ENCODE measurements at regions not wholly inside any gene's neighbourhood (a gene's known extent, or its start where the extent isn't known, plus 50 kb on each side); places are given as distances from the start of the nearest gene placed in this dataset.
"Not testable (repeated sequence)": the region's sequence is repeated elsewhere in the genome, so short reads cannot be mapped to it uniquely, and the experiment has no call there.

DNA sequence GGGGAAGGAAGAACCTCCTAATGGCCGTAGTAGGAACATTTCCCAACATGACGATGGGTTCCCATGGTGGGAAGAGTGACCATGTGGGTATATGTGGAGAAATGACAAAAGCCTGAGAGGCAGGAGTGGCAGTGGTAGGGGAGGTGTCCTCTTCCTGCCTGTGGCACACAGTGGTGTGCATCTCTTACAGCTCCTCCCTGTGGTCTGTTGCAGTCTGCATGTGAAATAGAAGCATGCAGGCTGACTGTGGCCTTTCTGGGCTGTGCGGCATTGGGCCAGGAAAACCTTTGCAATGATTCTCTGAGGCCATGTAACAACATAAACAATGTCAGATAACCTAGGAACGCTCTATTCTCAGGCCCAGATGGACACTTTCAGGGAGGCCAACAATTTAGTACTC, 84.0 kb downstream of the LACC1 start:
- Histone ChIP-seq H3K4me1 (no peaks in the 10 kb centered on the region), H3K4me3 (no peak overlapping the region), H3K27ac (no peak overlapping the region), H3K9me3 (no peaks in the 10 kb centered on the region), H3K27me3 (no peaks in the 10 kb centered on the region), H3K36me3 (no peaks in the 10 kb centered on the region)
- TF ChIP-seq, protein P1, sequence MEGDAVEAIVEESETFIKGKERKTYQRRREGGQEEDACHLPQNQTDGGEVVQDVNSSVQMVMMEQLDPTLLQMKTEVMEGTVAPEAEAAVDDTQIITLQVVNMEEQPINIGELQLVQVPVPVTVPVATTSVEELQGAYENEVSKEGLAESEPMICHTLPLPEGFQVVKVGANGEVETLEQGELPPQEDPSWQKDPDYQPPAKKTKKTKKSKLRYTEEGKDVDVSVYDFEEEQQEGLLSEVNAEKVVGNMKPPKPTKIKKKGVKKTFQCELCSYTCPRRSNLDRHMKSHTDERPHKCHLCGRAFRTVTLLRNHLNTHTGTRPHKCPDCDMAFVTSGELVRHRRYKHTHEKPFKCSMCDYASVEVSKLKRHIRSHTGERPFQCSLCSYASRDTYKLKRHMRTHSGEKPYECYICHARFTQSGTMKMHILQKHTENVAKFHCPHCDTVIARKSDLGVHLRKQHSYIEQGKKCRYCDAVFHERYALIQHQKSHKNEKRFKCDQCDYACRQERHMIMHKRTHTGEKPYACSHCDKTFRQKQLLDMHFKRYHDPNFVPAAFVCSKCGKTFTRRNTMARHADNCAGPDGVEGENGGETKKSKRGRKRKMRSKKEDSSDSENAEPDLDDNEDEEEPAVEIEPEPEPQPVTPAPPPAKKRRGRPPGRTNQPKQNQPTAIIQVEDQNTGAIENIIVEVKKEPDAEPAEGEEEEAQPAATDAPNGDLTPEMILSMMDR (IDR thresholded peaks at IDR 0.05) = no peak
- ATAC-seq (peak; percentile 32), DNase-seq (no peak)
- intact Hi-C loops (cut with DNase I) = no loop called here

DNA sequence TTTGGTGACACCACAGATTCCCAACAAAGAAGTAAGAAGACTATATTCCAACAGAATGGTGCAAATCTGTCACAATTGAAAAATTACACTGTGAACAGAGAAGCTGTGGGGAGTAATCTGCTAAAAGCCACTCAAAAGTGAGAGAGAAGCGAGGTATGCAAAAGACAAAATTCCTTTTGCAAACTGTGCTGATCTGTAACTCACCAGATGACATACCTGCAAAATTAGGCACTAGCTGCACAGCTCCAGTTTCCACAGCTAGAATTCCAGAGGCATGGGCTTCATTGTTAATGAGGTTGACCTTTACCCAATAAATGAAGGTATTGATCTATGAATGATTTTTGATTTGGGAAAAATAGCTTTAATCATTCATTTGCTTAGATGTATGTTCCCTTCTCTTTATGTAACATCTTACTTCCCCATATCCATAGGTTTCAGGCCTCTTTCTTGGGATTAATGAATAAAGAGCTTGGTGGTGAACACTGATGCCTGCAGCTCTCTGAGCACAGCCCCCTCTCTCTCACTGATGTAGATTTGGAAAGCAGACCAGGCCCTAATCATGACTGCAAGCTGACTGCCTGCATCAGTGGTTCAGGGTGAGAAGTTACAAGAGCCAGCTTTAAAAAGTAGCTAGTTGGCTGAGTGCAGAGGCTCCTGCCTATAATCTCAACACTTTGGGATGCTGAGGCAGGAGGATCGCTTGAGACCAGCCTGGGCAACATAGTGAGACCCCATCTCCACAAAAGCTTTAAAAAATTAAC, 85.2 kb downstream of the LACC1 start:
- TF ChIP-seq, protein P1 (IDR thresholded peaks at IDR 0.05) = no peak
- DNase-seq = no peak
- intact Hi-C loops (cut with DNase I) = no loop called here
- Histone ChIP-seq H3K27me3 (no peaks in the 10 kb centered on the region), H3K4me1 (no peaks in the 10 kb centered on the region), H3K36me3 (no peaks in the 10 kb centered on the region), H3K9me3 (no peaks in the 10 kb centered on the region), H3K4me3 (no peak overlapping the region), H3K27ac (no peak overlapping the region)
- ATAC-seq = no peak

DNA sequence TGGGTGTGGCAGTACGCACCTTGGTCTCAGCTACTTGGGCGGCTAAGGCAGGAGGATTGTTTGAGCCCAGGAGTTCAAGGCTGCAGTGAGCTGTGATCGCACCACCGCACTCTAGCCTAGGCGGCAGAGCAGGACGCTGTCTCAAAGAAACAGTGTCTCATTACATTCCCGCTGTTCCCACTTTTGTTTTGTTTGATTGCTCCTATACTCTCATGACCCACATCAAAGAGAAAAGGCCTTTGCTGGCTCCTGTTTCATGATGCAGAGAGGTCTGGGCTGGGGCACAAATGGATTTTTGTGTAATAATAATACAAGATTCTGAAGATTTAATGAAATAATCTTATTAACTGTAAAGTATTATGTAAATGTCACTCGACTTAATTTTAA, 85.7 kb downstream of the LACC1 start:
- ATAC-seq (no peak), DNase-seq (no peak)
- Histone ChIP-seq H3K36me3 (no peaks in the 10 kb centered on the region), H3K9me3 (no peaks in the 10 kb centered on the region), H3K27ac (no peak overlapping the region), H3K4me1 (no peaks in the 10 kb centered on the region), H3K27me3 (no peaks in the 10 kb centered on the region), H3K4me3 (no peak overlapping the region)
- TF ChIP-seq, protein P1 (IDR thresholded peaks at IDR 0.05) = no peak
- intact Hi-C loops (cut with DNase I) = no loop called here

DNA sequence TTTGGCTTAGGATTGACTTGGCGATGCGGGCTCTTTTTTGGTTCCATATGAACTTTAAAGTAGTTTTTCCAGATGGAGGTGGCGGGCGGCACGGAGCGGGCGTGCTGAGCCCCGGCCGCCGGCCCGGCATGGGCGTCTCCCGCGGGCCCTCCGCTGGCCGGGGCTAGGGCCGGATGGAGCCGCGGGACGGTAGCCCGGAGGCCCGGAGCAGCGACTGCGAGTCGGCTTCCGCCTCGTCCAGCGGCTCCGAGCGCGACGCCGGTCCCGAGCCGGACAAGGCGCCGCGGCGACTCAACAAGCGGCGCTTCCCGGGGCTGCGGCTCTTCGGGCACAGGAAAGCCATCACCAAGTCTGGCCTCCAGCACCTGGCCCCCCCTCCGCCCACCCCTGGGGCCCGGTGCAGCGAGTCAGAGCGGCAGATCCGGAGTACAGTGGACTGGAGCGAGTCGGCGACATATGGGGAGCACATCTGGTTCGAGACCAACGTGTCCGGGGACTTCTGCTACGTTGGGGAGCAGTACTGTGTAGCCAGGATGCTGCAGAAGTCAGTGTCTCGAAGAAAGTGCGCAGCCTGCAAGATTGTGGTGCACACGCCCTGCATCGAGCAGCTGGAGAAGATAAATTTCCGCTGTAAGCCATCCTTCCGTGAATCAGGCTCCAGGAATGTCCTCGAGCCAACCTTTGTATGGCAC, 88.7 kb downstream of the LACC1 start:
- intact Hi-C loops (cut with DNase I) = not testable (repeated sequence)

DNA sequence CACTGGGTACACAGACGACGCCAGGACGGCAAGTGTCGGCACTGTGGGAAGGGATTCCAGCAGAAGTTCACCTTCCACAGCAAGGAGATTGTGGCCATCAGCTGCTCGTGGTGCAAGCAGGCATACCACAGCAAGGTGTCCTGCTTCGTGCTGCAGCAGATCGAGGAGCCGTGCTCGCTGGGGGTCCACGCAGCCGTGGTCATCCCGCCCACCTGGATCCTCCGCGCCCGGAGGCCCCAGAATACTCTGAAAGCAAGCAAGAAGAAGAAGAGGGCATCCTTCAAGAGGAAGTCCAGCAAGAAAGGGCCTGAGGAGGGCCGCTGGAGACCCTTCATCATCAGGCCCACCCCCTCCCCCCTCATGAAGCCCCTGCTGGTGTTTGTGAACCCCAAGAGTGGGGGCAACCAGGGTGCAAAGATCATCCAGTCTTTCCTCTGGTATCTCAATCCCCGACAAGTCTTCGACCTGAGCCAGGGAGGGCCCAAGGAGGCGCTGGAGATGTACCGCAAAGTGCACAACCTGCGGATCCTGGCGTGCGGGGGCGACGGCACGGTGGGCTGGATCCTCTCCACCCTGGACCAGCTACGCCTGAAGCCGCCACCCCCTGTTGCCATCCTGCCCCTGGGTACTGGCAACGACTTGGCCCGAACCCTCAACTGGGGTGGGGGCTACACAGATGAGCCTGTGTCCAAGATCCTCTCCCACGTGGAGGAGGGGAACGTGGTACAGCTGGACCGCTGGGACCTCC, 89.4 kb downstream of the LACC1 start:
- not testable (repeated sequence) for H3K9me3 ChIP-seq
- peak; percentile 17 for ATAC-seq

More for the DNA sequence above, 88.7 kb downstream of the LACC1 start:
- H3K27me3 ChIP-seq, H3K4me1 ChIP-seq, H3K9me3 ChIP-seq, H3K36me3 ChIP-seq, H3K4me3 ChIP-seq, DNase-seq, H3K27ac ChIP-seq: not testable (repeated sequence)
- ATAC-seq = peak; percentile 49

DNA sequence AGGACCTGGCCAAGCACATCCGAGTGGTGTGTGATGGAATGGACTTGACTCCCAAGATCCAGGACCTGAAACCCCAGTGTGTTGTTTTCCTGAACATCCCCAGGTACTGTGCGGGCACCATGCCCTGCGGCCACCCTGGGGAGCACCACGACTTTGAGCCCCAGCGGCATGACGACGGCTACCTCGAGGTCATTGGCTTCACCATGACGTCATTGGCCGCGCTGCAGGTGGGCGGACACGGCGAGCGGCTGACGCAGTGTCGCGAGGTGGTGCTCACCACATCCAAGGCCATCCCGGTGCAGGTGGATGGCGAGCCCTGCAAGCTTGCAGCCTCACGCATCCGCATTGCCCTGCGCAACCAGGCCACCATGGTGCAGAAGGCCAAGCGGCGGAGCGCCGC, 90.2 kb downstream of the LACC1 start:
- DNase-seq; intact Hi-C loops (cut with DNase I); H3K36me3 ChIP-seq; H3K27ac ChIP-seq; H3K4me3 ChIP-seq; H3K9me3 ChIP-seq; H3K4me1 ChIP-seq; H3K27me3 ChIP-seq: not testable (repeated sequence)
- peak; percentile 19 for ATAC-seq

More for the DNA sequence above, 89.4 kb downstream of the LACC1 start:
- H3K27me3 ChIP-seq; H3K4me3 ChIP-seq; DNase-seq; H3K4me1 ChIP-seq; intact Hi-C loops (cut with DNase I); H3K27ac ChIP-seq; H3K36me3 ChIP-seq: not testable (repeated sequence)

DNA sequence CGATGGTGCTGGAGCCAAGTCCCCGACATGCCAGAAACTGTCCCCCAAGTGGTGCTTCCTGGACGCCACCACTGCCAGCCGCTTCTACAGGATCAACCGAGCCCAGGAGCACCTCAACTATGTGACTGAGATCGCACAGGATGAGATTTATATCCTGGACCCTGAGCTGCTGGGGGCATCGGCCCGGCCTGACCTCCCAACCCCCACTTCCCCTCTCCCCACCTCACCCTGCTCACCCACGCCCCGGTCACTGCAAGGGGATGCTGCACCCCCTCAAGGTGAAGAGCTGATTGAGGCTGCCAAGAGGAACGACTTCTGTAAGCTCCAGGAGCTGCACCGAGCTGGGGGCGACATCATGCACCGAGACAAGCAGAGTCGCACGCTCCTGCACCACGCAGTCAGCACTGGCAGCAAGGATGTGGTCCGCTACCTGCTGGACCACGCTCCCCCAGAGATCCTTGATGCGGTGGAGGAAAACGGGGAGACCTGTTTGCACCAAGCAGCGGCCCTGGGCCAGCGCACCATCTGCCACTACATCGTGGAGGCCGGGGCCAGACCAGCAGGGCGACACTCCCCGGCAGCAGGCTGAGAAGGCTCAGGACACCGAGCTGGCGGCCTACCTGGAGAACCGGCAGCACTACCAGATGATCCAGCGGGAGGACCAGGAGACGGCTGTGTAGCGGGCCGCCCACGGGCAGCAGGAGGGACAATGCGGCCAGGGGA, 91.0 kb downstream of the LACC1 start:
- DNase-seq; H3K27me3 ChIP-seq; H3K27ac ChIP-seq; intact Hi-C loops (cut with DNase I); H3K4me1 ChIP-seq; H3K36me3 ChIP-seq; H3K9me3 ChIP-seq; H3K4me3 ChIP-seq: not testable (repeated sequence)
- ATAC-seq = peak; percentile 36

DNA sequence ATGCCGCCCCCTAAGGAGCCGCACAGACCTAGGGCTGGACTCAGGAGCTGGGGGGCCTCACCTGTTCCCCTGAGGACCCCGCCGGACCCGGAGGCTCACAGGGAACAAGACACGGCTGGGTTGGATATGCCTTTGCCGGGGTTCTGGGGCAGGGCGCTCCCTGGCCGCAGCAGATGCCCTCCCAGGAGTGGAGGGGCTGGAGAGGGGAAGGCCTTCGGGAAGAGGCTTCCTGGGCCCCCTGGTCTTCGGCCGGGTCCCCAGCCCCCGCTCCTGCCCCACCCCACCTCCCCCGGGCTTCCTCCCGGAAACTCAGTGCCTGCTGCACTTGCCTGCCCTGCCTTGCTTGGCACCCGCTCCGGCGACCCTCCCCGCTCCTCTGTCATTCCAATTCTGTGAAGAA, 91.6 kb downstream of the LACC1 start:
- H3K36me3 ChIP-seq; intact Hi-C loops (cut with DNase I); DNase-seq; H3K4me1 ChIP-seq; H3K27me3 ChIP-seq; H3K27ac ChIP-seq; H3K9me3 ChIP-seq; H3K4me3 ChIP-seq: not testable (repeated sequence)
- peak; percentile 39 for ATAC-seq

Data from upper lobe of right lung (tissue), 1 donor.